Right kidney (tissue), 1 donor: ENCODE measurements at regions not wholly inside any gene's neighbourhood (a gene's known extent, or its start where the extent isn't known, plus 50 kb on each side); places are given as distances from the start of the nearest gene placed in this dataset.
A peak's percentile ranks its signal among the peaks of the same experiment; 100 is the strongest.
"Not testable (repeated sequence)": the region's sequence is repeated elsewhere in the genome, so short reads cannot be mapped to it uniquely, and the experiment has no call there.

Experiments used
- DNase-seq: peaks from one replicate; pipeline ENCODE4 v3.0.0-alpha.2; 2016

DNA sequence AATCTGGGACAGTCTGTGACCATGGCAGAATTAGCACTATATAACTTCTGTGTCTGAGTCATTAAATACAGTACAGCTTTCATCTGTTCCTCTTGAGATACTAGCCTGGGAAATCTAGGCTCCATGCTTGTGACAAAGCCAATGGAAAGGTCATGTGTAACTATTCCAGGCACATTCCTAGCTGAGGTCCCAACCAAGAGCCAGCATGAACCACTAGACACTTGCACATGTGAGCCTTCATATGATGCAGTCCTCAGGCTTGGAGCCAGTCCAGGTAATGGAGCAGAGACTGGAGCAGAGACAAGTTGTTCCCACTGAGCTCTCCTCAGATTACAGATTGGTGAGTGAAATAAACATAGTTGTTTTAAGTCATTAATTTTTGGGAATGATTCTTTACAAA, 412.4 kb upstream of the ZNF462 start:
- no peak for DNase-seq

DNA sequence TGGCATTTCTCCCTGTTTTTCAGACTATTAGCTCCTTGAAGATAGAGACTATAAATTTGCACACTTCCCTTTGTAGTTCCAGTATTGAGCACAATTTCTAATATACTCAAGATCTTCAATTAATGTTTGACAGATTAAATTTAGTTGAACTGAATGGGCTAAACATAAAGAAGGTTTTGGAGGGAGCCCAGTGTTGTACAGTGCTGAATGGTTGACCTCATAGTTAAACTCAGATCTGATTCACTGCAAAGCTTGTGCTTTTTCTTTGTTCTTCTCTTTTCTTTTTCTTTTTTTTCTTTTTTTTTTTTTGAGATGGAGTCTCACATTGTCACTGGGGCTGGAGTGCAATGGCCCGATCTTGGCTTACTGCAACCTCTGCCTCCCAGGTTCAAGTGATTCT, 411.7 kb upstream of the ZNF462 start:
- DNase-seq, result no peak

DNA sequence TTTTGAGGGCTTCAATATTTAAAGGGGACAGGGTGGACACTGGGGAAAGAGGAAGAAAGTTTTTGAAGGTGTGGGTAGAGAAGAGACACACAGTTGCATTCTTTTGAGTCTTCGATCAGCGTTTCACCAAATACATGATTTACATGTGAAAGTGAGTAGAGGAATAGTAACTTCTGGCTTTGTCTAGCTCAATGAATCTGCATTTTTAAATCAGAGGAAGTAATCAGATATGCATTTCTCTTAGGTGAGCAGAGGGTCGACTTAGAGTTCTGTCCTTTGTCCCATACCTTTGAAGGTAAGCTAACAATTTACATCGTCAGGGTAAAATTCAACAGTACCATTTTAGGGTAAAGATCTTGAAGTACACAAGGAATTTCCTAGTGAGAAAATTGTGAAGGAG, 406.4 kb upstream of the ZNF462 start:
- no peak for DNase-seq

DNA sequence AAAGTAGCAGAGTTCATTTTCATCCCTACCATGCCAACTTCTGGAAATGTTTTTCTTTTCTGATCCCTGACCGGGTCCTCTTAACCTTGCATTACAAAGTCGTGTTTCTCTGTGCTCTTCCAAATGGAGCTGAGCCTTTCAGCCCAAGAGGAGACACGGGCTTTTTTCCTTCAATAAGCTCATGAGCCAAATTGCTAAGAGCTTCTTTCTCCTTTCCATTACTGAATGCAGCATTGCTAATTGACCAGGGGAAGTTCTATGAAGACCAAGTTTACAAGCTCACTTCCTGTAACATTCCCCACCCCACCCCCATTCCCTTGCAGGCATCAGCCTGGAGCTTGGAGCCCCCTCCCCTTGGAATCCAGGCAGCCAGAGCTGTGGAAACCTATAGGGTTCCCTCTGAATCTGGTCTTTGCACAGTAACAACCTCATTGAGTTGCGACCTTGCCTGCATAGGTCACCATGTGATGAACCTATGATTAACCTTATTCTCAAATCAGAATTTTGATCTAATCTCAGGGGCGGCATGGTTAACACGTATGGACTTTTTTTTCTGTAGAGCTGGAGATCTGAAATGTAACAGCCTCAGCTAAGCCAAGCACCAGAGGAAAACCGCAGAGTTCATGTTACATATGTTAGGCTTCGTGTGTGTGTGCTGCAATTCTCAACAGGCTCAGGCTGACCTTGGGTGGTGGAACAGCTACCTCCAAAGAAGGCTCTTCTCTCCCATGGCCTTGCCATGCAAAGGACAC, 395.7 kb upstream of the ZNF462 start:
- DNase-seq, result peak; percentile 35

DNA sequence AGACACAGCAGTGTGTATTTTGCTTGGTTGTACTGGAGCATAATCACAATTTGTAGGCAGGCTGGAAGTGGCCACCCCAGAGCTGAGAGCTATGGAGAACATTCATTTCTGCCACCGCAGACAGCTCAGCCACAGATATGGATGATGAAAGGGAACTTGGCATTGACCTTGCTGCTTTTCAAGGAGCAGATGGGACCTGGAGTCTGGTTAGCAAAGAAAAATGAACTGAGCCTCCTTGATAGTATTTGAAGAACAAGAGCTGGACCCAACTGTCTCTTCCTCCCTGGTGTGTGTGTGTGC, 395.2 kb upstream of the ZNF462 start:
- no peak for DNase-seq

DNA sequence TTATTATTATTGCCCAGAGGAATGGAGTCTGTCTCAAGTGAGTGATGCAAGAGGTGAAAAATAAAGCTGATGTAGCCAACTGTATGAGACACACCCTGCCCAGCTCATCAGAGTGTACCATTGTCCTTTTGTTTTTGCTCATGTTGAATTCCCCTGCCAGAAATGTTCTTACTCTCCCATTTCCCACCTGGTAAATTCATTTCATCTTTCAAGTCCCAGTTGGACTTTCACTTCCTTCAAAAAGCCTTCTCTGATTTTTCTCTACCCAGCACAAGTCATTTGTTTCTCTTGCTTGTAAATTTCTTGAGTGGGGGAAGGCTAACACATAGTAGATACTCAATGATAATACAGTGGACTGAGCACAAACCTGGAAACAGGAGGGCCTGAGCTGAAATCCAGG, 394.5 kb upstream of the ZNF462 start:
- no peak for DNase-seq

DNA sequence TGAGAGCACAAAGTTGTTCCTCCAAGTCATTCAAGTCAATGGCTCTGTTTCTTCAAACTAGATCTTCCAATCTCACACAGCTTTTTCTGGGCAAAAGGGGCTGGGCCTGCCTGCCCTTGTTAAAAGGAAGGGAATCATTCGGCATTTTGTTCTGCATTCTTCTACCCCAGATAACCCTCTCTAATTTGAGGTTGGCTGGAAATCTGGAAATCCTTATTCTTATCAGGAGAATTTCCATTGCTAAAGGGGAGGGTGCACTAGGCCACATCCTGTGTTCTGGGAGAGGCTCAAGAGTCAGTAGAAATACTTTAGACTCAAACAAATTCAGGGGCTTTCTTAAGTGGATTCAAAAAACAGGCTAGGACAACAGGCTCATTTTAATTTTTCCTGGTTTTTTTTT, 384.7 kb upstream of the ZNF462 start:
- DNase-seq, result no peak

DNA sequence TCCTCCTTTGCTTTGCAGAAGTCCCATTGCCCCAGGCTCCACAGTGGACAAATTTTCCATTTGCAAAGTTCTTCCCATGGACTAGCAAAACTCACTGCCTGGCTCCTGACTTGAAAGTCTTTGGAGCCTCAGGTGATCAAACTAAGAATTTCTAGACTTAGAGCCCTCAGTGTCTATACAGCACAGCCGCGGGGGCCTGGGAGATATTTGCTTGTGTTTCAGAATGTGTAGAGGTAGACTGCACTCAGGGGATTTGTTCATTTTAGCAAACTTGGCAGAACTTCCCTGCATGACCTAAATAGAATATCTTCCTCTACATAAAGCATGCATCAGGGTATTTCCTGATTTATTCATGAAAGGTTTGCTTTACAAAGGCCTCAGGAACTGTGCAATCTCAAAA, 384.2 kb upstream of the ZNF462 start:
- DNase-seq, result no peak

DNA sequence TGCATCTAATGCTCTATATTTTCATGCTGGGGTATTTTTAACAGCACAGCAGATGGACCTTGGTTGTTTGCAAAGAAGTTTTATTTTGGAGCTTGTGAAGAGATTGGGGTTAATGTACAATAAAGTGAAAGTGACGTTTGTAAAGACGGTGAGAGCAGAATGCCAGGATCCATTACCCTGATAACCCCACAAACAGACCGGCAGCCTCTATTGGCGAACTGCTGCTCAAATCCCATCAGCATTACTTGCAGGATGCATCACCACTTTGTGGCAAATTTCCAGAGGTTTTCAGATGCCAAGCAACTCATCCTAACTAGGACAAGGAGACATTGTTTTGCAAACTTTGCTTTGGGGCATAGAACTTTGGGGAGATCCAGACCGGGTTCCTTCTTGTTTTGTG, 383.3 kb upstream of the ZNF462 start:
- no peak for DNase-seq

DNA sequence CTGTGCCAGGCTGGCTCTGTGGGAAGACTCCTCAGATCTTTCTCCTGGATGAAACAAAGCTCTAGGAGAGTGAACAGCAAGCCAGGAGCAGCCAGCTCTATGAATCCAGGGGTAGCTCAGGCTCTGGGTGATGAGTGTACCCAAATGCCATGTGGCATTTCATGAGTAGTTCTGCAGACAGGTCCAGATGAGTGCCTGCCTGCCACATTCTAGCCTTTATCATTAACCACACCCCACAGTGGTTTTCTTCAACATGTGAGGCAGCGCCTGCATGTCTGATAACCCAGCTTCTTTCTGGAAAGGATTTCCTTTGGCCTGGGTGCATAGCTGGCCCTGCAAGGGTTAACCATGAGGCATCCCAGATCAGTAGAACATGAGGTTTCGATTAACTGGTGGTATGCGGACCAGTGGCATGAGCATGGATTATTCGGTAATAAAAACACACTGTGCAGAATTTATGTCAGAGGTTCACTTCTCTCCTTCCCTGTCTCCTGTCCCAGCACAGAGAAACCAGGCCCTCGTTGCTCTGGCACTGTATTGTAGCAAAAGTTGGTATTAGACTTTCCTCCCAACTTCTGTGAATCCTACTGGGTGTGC, 381.9 kb upstream of the ZNF462 start:
- no peak for DNase-seq

DNA sequence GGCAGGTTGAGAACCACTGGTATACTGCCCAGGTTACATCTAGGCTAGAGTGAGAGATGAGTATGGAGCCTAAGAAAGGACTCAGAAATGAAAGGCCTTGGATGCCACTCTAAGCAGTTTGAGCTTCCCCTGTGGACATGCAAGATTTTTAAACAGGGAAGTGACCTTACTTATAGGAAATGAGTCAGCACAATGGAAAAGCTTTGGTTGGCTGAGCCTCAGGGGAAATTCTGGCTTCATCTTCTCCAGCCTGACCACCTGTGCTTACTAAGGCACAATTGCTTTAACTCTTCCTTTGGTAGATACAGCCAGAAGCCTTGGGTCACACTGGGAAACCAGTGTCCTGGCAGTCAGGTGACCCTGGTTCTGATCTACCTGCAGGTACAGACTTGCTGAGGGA, 380.2 kb upstream of the ZNF462 start:
- DNase-seq, result no peak

DNA sequence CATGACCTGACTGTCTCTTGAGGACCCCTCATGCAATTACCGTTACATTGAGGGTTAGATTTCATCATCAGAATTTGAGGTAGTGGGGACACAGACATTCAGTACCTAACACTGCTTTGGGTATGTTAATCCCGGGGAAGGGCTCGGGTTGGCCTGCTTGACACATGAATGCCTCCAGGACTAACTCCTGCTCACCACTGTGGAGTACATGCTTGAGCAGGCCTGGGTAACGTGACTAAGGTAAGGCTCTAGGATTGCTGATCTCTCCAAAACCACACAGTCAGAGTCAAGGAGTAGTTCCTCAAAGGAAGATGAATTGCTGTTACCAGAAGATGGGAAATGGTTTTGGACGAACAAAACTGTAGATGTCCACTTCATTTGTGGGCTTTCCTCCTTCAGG, 376.3 kb upstream of the ZNF462 start:
- DNase-seq, result no peak

DNA sequence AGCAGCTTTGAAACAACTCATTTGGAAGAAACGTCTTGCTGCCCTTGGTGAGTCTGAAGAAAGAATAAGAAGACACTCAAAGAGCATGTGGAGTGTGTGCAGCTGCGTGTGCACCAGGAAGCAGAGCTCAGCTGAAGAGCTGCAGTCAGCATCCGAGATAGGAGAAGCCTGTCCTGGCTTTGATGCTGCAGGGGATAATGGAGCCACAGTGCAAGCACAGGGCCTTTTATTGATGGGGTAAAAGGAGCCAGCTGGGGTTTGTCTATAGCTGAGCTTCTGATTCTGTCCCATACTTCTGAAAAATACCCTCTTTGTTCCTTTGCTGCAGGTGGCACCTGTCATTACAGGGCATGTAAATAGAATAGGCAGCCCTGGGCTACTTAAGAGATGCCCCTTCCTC, 375.7 kb upstream of the ZNF462 start:
- no peak for DNase-seq

DNA sequence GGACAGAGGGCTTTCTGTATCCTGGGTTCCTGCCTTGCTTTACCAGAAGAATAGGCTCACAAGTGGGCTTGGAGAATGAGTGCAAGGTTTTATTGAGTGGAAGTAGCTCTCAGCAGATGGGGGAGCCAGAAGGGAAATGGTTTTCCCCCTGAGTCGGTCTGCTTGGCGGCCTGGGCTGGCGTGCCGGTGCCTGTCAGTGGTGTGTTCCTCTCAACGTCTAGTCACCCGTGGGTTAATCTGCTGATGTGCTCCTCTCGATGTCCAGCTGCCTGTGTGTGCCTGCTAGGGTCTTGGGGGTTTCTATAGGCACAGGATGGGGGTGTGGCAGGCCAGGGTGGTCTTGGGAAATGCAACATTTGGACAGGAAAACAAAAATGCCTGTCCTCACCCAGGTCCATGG, 370.8 kb upstream of the ZNF462 start:
- not testable (repeated sequence) for DNase-seq

DNA sequence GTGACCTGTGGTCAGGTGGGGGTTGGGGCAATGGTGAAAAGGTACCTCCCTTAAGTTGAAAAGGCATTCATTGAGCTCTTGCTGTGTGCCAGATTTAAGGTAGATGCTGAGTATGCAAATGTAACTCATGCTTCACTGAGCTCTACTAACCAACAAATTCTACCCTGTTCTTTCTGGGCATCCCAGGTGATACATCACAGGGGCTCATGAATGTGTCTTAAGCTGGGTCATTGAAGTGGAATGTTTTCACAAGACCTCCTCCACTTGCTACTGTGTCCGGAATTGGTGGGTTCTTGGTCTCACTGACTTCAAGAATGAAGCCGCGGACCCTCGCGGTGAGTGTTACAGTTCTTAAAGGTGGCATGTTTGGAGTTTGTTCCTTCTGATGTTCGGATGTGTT, 362.8 kb upstream of the ZNF462 start:
- no peak for DNase-seq

DNA sequence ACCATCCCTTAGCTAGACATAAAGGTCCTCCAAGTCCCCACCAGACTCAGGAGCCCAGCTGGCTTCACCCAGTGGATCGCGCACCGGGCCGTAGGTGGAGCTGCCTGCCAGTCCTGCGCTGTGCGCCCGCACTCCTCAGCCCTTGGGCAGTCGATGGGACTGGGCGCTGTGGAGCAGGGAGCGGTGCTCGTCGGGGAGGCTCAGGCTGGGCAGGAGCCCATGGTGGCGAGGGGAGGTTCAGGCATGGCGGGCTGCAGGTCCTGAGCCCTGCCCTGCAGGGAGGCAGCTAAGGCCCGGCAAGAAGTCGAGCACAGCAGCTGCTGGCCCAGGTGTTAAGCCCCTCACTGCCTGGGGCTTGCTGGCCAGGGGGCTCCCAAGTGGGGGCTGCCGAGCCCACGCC, 361.8 kb upstream of the ZNF462 start:
- DNase-seq, result not testable (repeated sequence)

DNA sequence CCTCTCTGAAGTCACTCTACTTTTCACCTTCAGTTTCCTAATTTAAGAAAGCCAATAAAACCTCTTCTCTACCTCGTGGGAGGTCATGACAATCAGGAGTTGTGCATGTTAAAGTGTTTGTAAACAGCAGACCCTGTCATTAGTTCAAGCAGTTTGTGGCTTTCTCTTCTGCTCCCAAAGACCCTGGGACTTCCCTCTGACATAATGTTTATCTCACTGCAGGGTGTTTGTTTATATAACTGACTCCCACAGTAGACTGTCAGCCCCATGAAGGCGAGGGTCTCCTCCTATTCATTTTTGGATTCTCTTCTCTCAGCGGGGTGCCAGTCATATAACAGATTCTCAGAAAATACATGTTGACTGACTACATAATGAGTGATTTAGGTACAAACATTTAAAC, 360.0 kb upstream of the ZNF462 start:
- DNase-seq, result no peak

DNA sequence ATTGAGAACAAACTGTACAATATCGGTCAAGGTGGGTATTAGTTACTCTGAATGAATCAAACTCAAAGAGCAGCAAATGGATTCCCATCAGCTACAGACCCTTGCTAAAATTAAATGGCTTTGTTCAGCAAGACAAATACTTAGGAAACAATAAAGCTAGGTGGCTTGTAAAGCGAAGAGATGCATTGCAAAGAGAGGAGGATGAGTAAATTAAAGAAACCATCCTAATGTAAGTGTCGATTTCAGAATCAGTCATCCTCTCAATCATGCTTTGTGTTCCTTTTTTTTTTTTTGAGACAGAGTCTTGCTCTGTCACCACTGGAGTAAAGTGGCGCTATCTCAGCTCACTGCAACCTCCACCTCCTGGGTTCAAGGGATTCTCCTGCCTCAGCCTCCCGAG, 359.2 kb upstream of the ZNF462 start:
- DNase-seq, result no peak

DNA sequence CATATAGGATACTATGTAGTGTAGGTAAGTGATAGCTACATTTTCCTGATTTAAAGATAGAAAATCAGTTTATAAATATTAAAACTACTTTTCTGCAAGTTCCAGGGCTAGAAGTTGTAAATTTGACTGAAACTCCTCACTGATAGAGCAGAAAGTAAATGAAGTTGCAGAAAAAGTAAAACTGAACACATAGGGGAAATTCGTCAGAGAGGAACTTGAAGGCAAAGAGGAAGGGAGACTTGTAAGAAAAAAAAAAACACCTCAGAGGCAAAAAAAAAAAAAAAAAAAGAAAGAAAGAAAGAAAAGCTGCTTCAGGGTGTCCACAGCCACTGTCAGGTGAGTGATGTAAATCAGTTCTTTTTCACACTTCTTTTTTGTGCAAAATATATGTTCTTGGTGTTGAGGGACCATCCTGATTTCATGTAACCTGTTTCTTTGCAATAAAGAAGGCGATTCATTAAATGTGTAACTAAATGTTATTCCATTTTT, 336.2 kb upstream of the ZNF462 start:
- DNase-seq, result no peak

DNA sequence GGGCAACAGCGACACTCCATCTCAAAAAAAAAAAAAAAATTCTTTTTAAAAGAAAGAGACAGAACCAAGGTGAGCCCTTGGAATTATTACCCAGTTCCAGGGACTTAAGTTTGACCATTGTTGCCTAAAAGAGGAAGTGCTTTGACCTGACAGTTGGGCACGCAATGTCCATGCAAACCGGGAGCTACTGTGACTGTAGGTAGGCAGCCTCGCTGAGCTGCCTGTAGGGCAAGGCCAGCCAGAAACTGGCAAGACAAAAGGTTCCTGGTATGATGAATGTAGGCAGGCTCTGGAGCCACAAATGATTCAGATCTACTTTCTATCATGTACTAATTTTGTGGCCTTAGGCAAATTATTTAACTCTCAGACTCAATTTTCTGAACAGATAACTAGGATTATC, 334.8 kb upstream of the ZNF462 start:
- no peak for DNase-seq

DNA sequence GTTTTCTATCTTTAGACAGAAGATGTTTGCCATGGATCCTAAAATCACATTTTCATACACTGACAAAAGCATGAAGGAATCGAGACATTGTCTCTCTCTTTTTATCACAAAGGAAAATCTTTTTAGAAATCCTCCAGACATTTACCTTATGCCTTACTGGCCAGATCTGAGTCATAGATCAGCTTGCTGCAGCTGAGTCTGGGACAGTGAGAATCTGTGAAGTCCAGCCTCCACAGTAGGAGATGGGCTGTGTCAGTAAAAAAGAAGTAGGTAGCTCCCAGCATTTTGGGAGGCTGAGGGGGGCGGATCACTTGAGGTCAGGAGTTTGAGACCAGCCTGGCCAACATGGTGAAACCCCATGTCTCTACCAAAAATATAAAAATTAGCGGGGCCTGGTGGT, 333.4 kb upstream of the ZNF462 start:
- no peak for DNase-seq

DNA sequence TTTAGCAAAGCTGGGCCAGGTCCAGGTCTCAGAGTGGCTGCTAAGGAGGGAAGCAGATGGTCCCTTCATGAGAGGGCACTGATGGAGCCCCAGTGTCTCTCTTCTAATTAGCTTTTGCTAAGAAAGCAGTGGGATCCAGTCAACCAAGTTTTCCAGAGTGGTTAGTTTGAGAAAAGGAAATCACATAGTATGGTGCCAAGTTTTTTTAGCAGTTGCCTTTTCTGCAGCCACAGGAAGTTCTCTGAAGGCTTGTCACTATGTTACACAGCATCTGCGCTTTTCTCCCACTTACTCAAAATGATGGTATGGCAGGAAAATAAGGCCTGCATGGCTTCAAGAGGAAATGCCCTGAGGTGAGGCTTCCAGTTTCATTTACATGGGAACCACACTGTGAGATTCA, 331.5 kb upstream of the ZNF462 start:
- no peak for DNase-seq

DNA sequence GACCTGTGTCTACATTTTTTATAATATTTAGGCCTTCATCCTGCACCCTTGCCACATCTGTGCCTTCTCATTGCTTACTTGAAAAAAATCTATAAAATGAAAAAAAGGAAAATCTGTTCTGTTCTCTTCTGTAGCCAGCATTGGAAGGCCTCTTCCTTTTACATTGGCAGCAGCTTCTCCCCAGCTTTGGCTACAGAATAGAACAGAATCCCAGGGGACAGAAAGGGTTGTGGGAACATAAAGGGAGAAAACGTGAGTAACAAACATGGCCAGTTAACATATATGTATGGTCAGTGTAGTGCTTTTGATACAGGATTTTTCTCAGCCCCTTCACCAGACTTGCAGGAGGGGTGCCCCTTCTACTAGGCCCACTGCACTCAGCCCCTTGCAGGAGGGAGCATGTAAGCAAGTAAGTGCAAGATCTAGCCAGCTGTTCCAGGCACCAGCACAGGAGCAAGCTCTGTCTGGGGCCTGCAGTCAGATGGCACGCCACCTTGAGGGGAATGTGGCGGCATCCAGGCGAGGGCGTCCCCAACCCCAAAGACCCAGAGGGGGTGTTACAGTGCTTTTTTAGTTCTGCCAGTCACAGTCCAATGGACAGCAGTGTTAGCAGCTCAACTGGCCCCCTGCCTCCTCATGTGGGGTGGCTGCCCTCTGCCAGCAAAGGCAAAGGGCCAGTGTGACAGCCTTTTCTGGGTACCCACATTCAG, 330.5 kb upstream of the ZNF462 start:
- no peak for DNase-seq

DNA sequence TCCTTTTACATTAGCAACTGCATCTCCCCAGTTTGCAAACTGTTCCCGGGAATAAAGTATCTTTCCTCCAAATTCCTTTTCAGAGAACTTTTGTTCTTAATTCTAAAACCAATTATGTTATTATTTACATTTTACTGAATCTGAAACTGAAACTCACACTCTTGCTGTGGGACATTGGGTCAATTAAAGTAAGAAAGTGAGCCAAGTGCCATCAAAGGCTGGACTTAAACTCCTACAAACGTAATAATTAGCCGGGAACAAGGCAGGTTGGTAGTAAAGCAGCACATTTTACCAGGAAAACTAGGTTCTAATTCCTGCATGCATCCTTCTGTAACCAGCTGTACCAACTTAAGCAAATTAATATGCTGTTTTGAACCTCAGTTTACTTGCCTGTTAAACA, 328.2 kb upstream of the ZNF462 start:
- DNase-seq, result no peak
